ENCODE measurements at regions not wholly inside any gene's neighbourhood (a gene's known extent, or its start where the extent isn't known, plus 50 kb on each side); places are given as distances from the start of the nearest gene placed in this dataset.

GRCh38 chr6:21505574-21505990 is 88.0 kb upstream of the SOX4 start:
- TF ChIP-seq, protein P1, sequence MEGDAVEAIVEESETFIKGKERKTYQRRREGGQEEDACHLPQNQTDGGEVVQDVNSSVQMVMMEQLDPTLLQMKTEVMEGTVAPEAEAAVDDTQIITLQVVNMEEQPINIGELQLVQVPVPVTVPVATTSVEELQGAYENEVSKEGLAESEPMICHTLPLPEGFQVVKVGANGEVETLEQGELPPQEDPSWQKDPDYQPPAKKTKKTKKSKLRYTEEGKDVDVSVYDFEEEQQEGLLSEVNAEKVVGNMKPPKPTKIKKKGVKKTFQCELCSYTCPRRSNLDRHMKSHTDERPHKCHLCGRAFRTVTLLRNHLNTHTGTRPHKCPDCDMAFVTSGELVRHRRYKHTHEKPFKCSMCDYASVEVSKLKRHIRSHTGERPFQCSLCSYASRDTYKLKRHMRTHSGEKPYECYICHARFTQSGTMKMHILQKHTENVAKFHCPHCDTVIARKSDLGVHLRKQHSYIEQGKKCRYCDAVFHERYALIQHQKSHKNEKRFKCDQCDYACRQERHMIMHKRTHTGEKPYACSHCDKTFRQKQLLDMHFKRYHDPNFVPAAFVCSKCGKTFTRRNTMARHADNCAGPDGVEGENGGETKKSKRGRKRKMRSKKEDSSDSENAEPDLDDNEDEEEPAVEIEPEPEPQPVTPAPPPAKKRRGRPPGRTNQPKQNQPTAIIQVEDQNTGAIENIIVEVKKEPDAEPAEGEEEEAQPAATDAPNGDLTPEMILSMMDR (IDR thresholded peaks at IDR 0.05; ENCODE audit: borderline replicate concordance, extremely low read depth, low read length, poor library complexity, severe bottlenecking): no peak
- no peak for TF ChIP-seq EZH2 (IDR thresholded peaks at IDR 0.05; ENCODE audit: borderline replicate concordance, low read depth, low read length, severe bottlenecking)

All from DND-41 (cell line).